ENCODE measurements at regions not wholly inside any gene's neighbourhood (a gene's known extent, or its start where the extent isn't known, plus 50 kb on each side); places are given as distances from the start of the nearest gene placed in this dataset.

DNA sequence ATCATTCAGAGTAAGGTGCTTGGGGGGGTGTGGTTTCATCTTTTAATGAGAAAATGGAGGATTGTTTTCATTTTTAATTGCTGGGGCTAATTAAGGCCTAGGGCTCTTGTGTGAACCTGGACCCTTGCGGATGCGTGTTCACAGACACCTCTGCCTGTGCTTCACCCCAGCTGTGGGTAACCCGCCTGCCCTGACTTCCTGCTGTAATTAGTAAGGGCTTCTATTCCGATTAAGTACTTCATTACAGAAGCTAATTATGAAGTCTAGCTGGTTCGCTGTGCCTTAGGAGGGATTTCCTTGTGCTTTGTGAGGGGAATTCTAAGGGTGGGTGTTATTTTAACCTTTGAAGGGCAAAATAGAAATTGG lies 215.3 kb downstream of the PMP22 start:
- H3K4me3 ChIP-seq (ENCODE audit: low read length) = no peak overlapping the region
- no peaks in the 10 kb centered on the region for H3K27me3 Mint-ChIP-seq (ENCODE audit: insufficient read depth)
- peaks cover 15% of the 10 kb centered on the region for H3K4me1 Mint-ChIP-seq
- TF ChIP-seq, protein P1, sequence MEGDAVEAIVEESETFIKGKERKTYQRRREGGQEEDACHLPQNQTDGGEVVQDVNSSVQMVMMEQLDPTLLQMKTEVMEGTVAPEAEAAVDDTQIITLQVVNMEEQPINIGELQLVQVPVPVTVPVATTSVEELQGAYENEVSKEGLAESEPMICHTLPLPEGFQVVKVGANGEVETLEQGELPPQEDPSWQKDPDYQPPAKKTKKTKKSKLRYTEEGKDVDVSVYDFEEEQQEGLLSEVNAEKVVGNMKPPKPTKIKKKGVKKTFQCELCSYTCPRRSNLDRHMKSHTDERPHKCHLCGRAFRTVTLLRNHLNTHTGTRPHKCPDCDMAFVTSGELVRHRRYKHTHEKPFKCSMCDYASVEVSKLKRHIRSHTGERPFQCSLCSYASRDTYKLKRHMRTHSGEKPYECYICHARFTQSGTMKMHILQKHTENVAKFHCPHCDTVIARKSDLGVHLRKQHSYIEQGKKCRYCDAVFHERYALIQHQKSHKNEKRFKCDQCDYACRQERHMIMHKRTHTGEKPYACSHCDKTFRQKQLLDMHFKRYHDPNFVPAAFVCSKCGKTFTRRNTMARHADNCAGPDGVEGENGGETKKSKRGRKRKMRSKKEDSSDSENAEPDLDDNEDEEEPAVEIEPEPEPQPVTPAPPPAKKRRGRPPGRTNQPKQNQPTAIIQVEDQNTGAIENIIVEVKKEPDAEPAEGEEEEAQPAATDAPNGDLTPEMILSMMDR (conservative IDR thresholded peaks at IDR 0.05) = no peak
- WGBS, 2 experiments (ENCODE audit: insufficient coverage in 1 of 2, insufficient read length in 1 of 2) = 86 to 100% methylated on average over 2 to 5 of the region's 5 CpGs
- H3K27ac Mint-ChIP-seq = no peak overlapping the region
- H3K9me3 ChIP-seq (ENCODE audit: control insufficient read depth, low read length) = no peaks in the 10 kb centered on the region
- H3K9me3 Mint-ChIP-seq = peaks cover under 1% of the 10 kb centered on the region
- H3K27me3 ChIP-seq (ENCODE audit: control insufficient read depth, insufficient read depth, low read length, poor library complexity, severe bottlenecking) = no peaks in the 10 kb centered on the region
- H3K4me3 Mint-ChIP-seq = no peak overlapping the region
- H3K27ac ChIP-seq (ENCODE audit: low read depth, low read length) = no peak overlapping the region
- H3K9ac ChIP-seq (ENCODE audit: extremely low read depth, low read length, poor library complexity, severe bottlenecking) = no peak overlapping the region
- no peak for DNase-seq
- no peaks in the 10 kb centered on the region for H3K36me3 Mint-ChIP-seq (ENCODE audit: low read depth)
- no peaks in the 10 kb centered on the region for H3K4me1 ChIP-seq (ENCODE audit: control insufficient read depth, insufficient read depth, low read length)
- no peaks in the 10 kb centered on the region for H3K36me3 ChIP-seq (ENCODE audit: control insufficient read depth, insufficient read depth, low read length)

DNA sequence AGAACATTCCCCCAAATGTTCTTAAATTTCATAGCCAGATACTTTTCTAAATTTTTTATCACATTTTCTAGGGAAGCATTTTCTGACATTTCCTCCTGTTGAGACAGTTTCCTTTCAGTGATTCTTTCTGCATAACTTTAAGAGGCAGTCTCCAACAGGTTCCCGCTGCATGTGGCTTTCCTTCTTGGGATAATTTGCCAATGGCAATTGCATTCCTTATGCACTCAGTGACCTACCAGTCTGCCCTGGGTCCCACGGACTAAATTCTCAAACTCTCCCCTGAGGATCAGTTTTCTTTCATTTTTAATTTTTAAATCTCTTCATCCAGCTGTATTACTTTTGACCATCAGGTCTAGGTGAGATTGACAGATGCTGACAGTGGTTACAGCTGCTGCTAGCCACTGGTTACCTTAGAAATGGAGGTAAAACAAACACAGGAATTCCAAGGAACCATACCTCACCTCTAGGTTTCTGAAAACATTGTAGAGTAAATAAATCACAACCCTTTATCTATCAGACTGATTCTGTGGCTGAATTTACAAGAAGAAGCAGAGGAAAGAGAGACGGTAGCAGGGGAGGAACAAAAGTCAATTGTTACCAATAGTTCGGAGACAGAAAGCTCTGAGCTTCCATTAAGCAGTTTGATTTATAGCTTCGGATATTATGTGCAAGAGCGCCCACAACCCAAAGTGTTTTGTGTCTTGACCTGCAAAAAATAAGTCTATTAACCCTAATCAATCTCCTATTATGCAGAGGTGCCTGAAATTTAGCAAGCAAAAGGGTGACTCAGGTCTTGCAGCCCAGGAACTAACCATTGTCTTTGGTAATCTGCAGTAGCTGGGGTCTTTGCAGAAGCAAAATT lies 216.0 kb downstream of the PMP22 start:
- H3K4me1 Mint-ChIP-seq = peaks cover 15% of the 10 kb centered on the region
- Histone ChIP-seq H3K27ac (ENCODE audit: low read depth, low read length) (no peak overlapping the region), H3K36me3 (ENCODE audit: control insufficient read depth, insufficient read depth, low read length) (no peaks in the 10 kb centered on the region), H3K27me3 (ENCODE audit: control insufficient read depth, insufficient read depth, low read length, poor library complexity, severe bottlenecking) (no peaks in the 10 kb centered on the region), H3K4me1 (ENCODE audit: control insufficient read depth, insufficient read depth, low read length) (no peaks in the 10 kb centered on the region), H3K9me3 (ENCODE audit: control insufficient read depth, low read length) (no peaks in the 10 kb centered on the region), H3K4me3 (ENCODE audit: low read length) (no peak overlapping the region), H3K9ac (ENCODE audit: extremely low read depth, low read length, poor library complexity, severe bottlenecking) (no peak overlapping the region)
- no peaks in the 10 kb centered on the region for H3K36me3 Mint-ChIP-seq (ENCODE audit: low read depth)
- no peak overlapping the region for H3K4me3 Mint-ChIP-seq
- H3K27ac Mint-ChIP-seq = peak overlapping the region; percentile 24
- TF ChIP-seq, protein P1 (conservative IDR thresholded peaks at IDR 0.05) = no peak
- H3K27me3 Mint-ChIP-seq (ENCODE audit: insufficient read depth) = no peaks in the 10 kb centered on the region
- H3K9me3 Mint-ChIP-seq = no peaks in the 10 kb centered on the region
- peak; percentile 67 for DNase-seq
- WGBS, 2 experiments (ENCODE audit: insufficient coverage in 1 of 2, insufficient read length in 1 of 2) = 57 to 62% methylated on average over 6 of the region's 6 CpGs

DNA sequence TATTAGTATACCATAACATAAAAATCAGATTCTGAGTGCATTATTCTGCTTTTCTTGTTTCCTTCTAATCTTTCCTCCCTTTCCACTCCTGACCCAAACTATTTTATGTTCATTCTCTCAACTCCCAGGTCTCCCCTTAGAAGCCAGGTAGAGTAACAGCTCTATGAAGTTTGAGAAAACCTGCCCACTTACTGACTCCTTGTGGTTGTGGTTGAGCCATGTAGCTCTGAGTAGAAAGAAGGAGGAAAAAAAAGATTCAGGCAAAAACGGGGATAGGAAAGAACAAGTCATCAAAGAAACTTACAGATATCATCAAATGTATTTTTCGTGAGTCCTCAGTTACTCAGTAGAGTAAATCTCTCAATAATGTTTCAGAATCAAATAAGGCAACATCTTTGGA lies 216.7 kb downstream of the PMP22 start:
- no peaks in the 10 kb centered on the region for H3K36me3 ChIP-seq (ENCODE audit: control insufficient read depth, insufficient read depth, low read length)
- no peaks in the 10 kb centered on the region for H3K9me3 ChIP-seq (ENCODE audit: control insufficient read depth, low read length)
- Mint-ChIP-seq H3K27me3 (ENCODE audit: insufficient read depth) (no peaks in the 10 kb centered on the region), H3K4me3 (no peak overlapping the region), H3K27ac (no peak overlapping the region), H3K36me3 (ENCODE audit: low read depth) (no peaks in the 10 kb centered on the region), H3K9me3 (no peaks in the 10 kb centered on the region), H3K4me1 (peaks cover 15% of the 10 kb centered on the region)
- no peak overlapping the region for H3K9ac ChIP-seq (ENCODE audit: extremely low read depth, low read length, poor library complexity, severe bottlenecking)
- WGBS, 2 experiments (ENCODE audit: insufficient coverage in 1 of 2, insufficient read length in 1 of 2) = 64 to 67% methylated on average over 1 to 2 of the region's 2 CpGs
- H3K4me3 ChIP-seq (ENCODE audit: low read length) = no peak overlapping the region
- TF ChIP-seq, protein P1 (conservative IDR thresholded peaks at IDR 0.05) = peak; percentile 65
- H3K4me1 ChIP-seq (ENCODE audit: control insufficient read depth, insufficient read depth, low read length) = no peaks in the 10 kb centered on the region
- H3K27me3 ChIP-seq (ENCODE audit: control insufficient read depth, insufficient read depth, low read length, poor library complexity, severe bottlenecking) = no peaks in the 10 kb centered on the region
- DNase-seq = no peak
- no peak overlapping the region for H3K27ac ChIP-seq (ENCODE audit: low read depth, low read length)
